DMS53 (cell line): ENCODE measurements at regions not wholly inside any gene's neighbourhood (a gene's known extent, or its start where the extent isn't known, plus 50 kb on each side); places are given as distances from the start of the nearest gene placed in this dataset.
"Not testable (repeated sequence)": the region's sequence is repeated elsewhere in the genome, so short reads cannot be mapped to it uniquely, and the experiment has no call there.

ENCODE experiments used
- DNase-seq: peaks from one replicate; lab custom pipeline; 2025; lab: John Stamatoyannopoulos, UW

DNA sequence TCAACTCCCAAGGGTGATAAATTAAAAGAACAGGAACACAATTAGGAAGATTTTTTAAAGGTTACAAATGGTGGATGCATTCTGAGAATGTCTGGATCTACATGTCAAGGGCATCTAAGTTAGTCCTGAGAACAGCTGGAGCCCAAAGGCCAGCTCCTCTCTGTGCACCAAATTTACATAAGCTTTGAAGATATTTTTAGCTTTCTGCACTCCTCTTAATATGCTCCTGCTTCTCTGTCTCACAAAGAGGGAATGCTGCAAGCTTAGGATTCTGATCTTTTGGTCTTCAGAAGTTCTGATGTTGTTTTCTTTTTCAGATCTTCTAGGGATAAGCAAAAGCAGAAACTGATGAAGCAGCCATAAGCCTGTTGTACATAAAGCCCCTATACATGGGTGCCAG, 309.8 kb upstream of the NCAM1 start:
- no peak for DNase-seq

DNA sequence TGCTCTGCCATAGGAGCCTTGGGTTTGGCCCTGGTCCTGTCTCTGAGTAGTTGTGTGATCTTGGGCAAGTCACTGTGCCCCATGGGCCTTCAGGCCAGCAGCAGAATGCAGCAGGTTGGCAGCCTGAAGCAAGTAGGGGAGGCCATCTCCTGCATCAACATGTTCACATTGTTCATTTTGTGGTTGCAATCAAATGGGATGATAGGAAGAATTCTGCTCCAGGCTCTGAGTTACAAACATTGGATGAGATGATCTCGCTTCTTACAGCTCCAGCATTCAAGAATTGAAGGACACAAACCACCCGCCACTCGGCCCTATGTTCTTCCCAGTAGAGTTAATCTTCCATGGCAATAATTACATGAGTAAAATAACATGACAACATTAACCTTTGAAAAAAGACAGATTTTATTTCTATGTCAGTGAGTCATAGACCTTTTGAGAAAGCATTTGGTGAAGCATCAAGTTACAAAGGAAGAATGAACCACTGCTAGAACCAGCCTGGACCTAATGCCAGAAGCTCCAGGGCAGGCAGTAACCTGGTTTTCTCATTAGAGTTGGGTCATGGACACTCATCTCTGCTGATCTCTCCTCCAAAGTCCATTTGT, 308.3 kb upstream of the NCAM1 start:
- peak; percentile 11 for DNase-seq

DNA sequence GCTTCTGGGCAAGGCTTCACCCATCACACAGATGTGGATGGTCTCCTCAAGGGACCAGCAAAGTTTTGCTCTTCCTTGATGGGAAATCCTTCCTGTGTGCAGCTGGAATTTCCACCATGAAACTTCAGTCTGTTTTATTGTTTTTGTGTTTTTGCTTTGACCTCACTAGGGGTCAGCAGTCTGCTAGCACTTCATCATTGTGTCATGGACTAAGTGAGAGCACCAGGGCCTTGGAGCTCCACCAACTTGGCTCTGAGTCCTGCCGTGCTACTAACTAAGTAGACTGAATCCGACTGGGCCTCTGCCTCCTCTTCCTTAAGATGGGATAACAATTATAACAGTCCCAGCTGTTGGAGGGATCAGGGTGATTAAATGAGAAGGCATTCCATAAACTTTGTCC, 305.8 kb upstream of the NCAM1 start:
- peak; percentile 20 for DNase-seq

DNA sequence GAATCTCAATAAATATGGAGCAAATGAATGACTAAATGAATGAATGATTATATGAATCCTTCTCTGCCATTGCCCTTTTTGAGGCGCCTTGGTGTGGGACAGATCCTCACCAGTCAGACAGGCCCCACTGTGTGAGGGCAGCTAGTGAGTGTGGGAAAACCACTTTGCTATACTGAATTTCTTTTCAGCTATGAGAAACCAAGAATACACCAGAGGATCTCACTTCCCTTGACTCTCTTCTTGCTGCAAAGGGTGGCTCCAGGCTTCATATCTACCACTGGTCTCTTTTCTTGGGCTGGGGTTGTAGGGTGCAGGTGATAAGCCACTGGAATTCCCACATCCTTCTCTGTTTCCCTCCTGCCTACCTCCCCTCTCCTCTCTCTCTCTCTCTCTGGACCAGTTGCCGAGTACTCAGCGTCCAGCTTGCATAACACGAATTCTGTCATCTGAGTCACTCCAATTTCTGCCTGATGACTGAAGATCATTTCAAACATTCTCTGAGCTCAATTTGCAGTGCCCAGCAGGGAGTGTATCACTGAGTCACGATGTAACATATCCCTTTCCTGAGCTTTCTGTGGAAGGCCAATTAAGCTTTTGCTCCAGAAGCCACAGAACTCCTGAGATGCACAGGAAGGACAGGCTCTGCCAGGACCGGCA, 304.3 kb upstream of the NCAM1 start:
- DNase-seq, result no peak

DNA sequence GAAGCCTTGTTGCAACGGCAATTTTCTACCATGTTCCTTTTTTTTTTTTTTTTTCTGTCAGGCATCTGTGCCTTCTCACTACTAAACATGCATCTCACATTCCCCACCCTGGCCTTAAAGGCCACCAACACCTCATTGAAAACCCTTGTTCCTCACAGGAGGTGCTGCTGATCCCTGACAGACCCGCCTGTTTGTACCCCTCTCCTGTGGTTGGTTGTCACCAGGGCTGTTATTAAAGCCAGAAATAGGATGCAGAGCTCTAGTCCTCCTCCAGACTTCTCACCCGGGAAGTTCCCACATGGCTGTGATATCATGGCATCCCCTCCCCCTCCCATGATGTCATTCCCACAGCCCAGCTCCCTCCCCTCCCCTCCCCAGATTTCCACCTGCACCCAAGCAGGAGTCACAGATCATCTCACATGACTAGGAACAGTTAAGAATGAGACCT, 302.8 kb upstream of the NCAM1 start:
- DNase-seq, result peak; percentile 24

- DNase-seq, result no peak
Measured at GRCh38 chr11:112661146-112661545, 300.1 kb upstream of the NCAM1 start.

DNA sequence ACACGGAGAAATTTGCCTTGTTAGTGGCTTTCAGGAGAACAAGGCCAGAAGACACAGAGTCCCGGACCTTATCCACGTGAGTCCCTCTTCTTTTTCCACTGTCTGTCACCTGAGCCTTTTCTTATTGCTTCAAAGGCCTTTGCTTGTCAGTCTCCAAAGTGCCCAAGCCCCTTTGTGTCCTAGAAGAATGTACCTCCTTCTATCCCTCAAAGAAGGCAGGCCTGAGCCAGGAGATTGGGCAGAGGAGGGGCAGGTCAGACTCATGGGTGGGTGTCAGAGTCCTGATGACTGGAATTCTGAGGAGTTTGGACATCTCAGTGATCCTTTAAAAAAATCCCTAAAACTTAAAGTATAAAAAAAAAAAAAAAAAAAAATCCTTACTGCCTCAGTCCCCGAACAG, 299.6 kb upstream of the NCAM1 start:
- no peak for DNase-seq

GRCh38 chr11:112662554-112662953, 298.7 kb upstream of the NCAM1 start:
- no peak for DNase-seq

GRCh38 chr11:112663947-112664634, 297.1 kb upstream of the NCAM1 start:
- DNase-seq, result no peak

DNA sequence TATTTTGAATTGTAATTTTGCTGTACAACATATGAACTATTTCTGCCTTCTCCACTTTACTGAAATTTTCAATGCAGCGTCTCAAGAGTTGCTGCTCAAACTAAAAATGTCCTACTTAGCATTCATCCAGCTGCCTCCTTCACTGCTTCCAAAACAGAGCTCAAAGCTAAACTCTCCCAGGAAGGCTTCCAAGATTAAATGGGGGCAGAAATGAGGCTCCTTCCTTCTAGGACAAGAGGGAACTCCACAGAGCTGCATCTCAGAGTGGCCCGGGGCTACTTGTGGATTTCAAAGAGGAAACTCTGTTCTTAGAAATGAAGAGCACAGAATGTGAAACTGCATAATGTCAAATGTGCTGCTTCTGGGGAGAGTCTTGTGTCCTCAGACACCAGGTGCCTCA, 295.9 kb upstream of the NCAM1 start:
- DNase-seq, result no peak

DNA sequence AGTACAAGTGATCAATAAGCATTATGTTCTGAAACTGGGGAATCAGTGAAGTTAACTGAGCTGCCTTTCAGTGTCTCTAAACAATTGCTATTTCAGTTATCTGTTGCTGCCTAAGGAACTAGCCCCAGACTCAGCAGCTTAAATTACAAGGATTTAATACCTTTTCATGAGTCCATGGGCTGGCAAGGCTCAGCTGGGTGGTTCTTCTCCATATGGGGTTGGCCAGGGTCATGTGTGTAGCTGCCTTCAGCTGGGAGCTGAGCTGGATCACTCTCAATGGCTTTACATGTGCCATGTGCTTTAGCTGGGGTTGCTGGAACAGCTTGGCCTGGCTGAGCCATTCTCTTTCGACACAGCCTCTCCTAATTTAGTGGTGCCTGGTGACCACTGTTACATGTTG, 295.0 kb upstream of the NCAM1 start:
- DNase-seq, result no peak

GRCh38 chr11:112670806-112671570, 290.2 kb upstream of the NCAM1 start:
- DNase-seq, result no peak

DNA sequence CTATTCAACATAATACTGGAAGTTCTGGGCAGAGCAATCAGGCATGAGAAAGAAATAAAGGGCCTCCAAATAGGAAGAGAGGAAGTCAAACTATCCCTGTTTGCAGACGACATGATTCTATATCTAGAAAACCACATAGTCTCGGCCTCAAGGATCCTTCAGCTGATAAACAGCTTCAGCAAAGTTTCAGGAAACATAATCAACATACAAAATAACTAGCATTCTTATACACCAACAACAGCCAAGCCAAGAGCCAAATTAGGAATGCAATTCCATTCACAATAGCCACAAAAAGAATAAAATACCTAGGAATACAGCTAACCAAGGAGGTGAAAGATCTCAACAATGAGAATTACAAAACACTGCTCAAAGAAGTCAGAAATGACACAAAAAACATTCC, 287.8 kb upstream of the NCAM1 start:
- DNase-seq, result not testable (repeated sequence)

- no peak for DNase-seq
Measured at GRCh38 chr11:112685111-112685510, 276.1 kb upstream of the NCAM1 start.

DNA sequence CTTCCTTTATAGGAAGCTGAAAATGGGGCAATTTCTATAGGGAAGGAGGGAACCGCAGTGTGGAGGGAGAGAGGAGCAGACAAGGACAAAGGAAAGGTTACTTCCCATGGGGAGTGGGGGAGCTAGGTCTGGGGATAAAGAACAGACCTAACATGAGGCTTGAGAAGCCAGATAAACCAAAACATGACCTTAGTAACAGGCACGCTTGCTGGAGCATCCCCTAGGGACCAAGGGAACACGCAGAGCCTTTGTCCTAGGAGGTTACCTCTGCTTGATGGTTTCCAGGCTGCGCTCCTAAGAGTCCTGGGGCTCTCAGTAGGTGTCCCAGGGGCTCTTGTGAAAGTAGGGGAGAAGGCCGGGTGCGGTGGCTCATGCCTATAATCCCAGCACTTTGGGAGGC, 271.4 kb upstream of the NCAM1 start:
- DNase-seq, result no peak

DNA sequence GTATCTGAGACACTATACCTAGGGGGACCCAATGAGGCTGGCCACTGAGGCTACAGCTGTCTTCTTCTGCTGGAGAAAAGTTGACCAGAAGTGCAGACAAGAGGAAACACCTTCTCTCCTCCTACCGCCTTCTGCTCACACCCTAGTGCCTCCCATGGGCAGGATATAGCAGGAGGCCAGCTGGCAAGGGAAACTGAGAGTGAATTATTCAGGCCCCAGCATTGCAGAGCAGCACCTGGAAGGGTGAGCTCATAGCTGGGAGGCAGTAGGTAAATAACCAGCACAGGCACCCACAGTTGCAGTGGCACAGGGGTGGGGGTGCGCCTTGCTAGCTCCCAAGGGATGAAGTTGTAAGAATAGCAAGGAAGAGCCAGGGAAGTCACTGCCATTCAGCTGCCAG, 267.4 kb upstream of the NCAM1 start:
- DNase-seq, result peak; percentile 18

GRCh38 chr11:112694245-112694644, 267.0 kb upstream of the NCAM1 start:
- no peak for DNase-seq

DNA sequence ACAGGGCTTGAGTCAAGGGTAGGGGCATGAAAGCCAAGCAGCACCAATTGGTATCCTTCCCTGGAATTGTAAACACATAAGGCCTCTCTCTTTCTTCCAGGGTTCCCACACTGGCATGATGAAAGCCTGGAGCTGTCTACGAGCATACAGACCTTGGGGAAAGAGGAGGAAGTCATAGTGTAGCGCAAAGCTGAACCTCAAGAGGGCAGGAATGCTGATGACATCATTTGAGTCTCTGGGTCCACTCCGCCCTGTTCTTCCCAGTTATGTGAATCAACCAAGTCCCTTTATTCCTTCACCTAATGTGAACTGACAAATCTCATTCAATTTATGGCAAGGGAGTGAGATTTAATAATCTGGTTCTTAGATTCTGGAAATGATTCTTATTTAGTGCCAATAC, 266.4 kb upstream of the NCAM1 start:
- DNase-seq, result peak; percentile 63

DNA sequence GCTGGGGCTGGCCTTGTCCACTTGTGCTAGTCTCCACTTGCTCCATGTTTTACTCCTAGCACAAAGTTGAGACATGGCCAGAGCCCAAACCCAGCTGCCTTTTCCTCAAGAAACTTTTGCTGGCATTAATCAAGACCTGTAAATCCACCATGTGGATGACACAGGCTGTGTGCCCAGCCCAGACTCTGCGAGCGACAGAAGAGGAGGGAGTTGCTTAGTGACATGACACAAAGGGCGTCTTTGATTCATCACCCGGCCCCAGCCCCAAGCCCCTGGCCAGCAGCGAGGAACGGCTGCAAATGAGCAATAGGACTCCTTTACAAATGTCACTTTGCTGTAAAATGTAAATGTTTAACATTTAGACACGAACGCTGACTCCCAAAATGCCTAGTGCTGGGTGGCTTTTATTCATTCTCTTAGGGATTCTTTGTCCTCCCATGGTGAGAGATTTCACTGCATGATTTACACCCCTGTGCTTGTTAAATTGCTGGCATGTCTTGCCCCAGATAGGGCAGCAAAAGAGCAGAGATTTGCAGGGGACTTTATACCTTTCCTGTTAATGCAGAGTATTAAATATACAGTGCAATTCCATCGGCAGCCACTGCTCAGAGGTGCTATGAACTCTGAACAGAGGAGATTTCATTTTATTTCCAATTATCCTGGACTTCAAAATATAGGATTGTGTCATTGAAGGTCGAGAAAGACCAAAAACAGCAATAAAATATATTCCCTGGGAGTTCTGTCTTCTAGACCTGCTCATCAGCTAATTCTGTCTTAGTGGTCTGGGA, 263.6 kb upstream of the NCAM1 start:
- DNase-seq, result peak; percentile 14

DNA sequence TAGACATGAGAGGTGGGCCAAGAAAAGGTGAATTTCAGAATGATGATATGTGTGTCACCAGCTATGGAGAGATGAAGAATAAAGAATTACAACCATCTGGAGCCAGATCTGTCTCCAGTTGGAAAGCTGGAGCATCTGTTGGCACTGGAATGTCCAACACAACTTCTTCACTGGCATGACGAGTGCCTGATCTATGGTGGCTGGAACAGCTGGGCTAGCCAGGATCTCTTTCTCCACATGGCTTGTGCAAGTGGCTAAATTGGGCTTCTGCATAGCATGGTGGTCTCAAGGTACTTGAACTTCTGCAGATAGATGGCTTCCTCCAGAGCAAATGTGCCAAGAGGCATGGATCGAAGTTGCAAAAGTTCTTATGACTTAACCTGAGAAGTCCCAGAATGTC, 256.1 kb upstream of the NCAM1 start:
- DNase-seq, result no peak

- DNase-seq, result no peak
Measured at GRCh38 chr11:112706863-112707262, 254.4 kb upstream of the NCAM1 start.

- DNase-seq, result not testable (repeated sequence)
Measured at GRCh38 chr11:112714340-112714739, 246.9 kb upstream of the NCAM1 start.
